Inflammatory macrophage (primary cell): ENCODE measurements at regions not wholly inside any gene's neighbourhood (a gene's known extent, or its start where the extent isn't known, plus 50 kb on each side); places are given as distances from the start of the nearest gene placed in this dataset.

Experiments used
- DNase-seq, 2 donors: peaks; one replicate each; pipeline ENCODE4 v3.0.0-alpha.2; 2020 to 2022

GRCh38 chr15:87225436-87225835 is 1031.1 kb downstream of the NTRK3 start:
- no peak for DNase-seq

- no peak for DNase-seq
Observed at GRCh38 chr15:87224404-87224803, 1032.1 kb downstream of the NTRK3 start.

GRCh38 chr15:87219650-87220615 is 1036.6 kb downstream of the NTRK3 start:
- DNase-seq = no peak

- DNase-seq = no peak
Observed at GRCh38 chr15:87215100-87215499, 1041.4 kb downstream of the NTRK3 start.

- DNase-seq = no peak
Observed at GRCh38 chr15:87213626-87214025, 1042.9 kb downstream of the NTRK3 start.

- no peak for DNase-seq
Observed at GRCh38 chr15:87212041-87212440, 1044.5 kb downstream of the NTRK3 start.

- DNase-seq = no peak
Observed at GRCh38 chr15:87211547-87211946, 1045.0 kb downstream of the NTRK3 start.

- no peak for DNase-seq
Observed at GRCh38 chr15:87209891-87210689, 1046.4 kb downstream of the NTRK3 start.

- DNase-seq = no peak
Observed at GRCh38 chr15:87207990-87208580, 1048.5 kb downstream of the NTRK3 start.

GRCh38 chr15:87207251-87207650 is 1049.3 kb downstream of the NTRK3 start:
- no peak for DNase-seq

GRCh38 chr15:87201986-87202385 is 1054.6 kb downstream of the NTRK3 start:
- no peak for DNase-seq

GRCh38 chr15:87200149-87200548 is 1056.4 kb downstream of the NTRK3 start:
- no peak for DNase-seq

GRCh38 chr15:87197981-87198380 is 1058.6 kb downstream of the NTRK3 start:
- no peak for DNase-seq

GRCh38 chr15:87196498-87196897 is 1060.0 kb downstream of the NTRK3 start:
- no peak for DNase-seq

- no peak for DNase-seq
Observed at GRCh38 chr15:87193481-87193880, 1063.1 kb downstream of the NTRK3 start.

GRCh38 chr15:87167706-87168105 is 1088.0 kb downstream of the AGBL1 start:
- no peak for DNase-seq

- DNase-seq = no peak
Observed at GRCh38 chr15:87167055-87167454, 1087.4 kb downstream of the AGBL1 start.

GRCh38 chr15:87155771-87156170 is 1076.1 kb downstream of the AGBL1 start:
- DNase-seq = no peak

- DNase-seq = no peak
Observed at GRCh38 chr15:87154761-87155160, 1075.1 kb downstream of the AGBL1 start.

- no peak for DNase-seq
Observed at GRCh38 chr15:87151202-87151748, 1071.6 kb downstream of the AGBL1 start.

- no peak for DNase-seq
Observed at GRCh38 chr15:87145696-87146095, 1066.0 kb downstream of the AGBL1 start.

- no peak for DNase-seq
Observed at GRCh38 chr15:87144775-87145174, 1065.1 kb downstream of the AGBL1 start.

GRCh38 chr15:87142096-87142495 is 1062.4 kb downstream of the AGBL1 start:
- DNase-seq = no peak
